K562 (cell line): ENCODE measurements at regions not wholly inside any gene's neighbourhood (a gene's known extent, or its start where the extent isn't known, plus 50 kb on each side); places are given as distances from the start of the nearest gene placed in this dataset.

Experiments used
- ATAC-seq: fragments of 200-7000 bp; cut with Tn5 transposase; 3 replicates; pipeline ENCODE4 v1.9.1; 2020; ENCODE audit warnings: moderate library complexity
- BruUV-seq: library from RNA; stranded (reverse); fragments of 400-500 nt; replicated peaks from 2 replicates; lab custom pipeline; 2021; lab: Mats Ljungman, UMichigan
- CTCF ChIA-PET: fragments of 300-600 bp; formaldehyde crosslinking; extraction: SDS; loops from one replicate; lab custom pipeline; 2021; ENCODE audit warnings: low intra/inter-chr PET ratio; lab: Yijun Ruan, JAX
- POLR2A ChIA-PET: fragments of 300-600, 350-650 bp; sonication (Branson Sonifier 250); formaldehyde crosslinking; extraction: SDS; loops from one replicate; lab custom pipeline; 2021; ENCODE audit warnings: antibody characterized with exemption, inconsistent platforms; lab: Yijun Ruan, JAX
- DNase-seq, 4 experiments: peaks; one replicate each; pipeline versions ENCODE4 v3.0.0 to v3.0.0-alpha.2; 2011 to 2018; ENCODE audit warnings: low spot score in 3 of 4, mixed read lengths in 3 of 4; ENCODE audit errors: extremely low read depth in 1 of 4
- FAIRE-seq: peaks from 2 replicates; lab custom pipeline; 2011; peaks lifted over from hg19 to GRCh38; lab: Jason Lieb, UNC
- H2AFZ ChIP-seq: 2 replicates; pipeline ENCODE4 v1.6.0; 2011; ENCODE audit warnings: low read depth, low read length, control low read depth, inconsistent platforms
- H3K27ac ChIP-seq: fragments of 200-600 bp; 3 replicates; pipeline ENCODE4 v1.8.0; 2011; ENCODE audit warnings: low read depth, mild to moderate bottlenecking, control low read depth, inconsistent platforms, low read length, moderate library complexity, mixed read lengths; ENCODE audit errors: extremely low read depth
- H3K27me3 ChIP-seq, 2 experiments: fragments of 300-600 bp in 1 of 2; 2 replicates in 1 of 2; 3 replicates in 1 of 2; pipeline versions ENCODE4 v1.6.0 to v1.8.0; 2011; ENCODE audit warnings: inconsistent platforms in 2 of 2, low read length in 2 of 2, mild to moderate bottlenecking in 1 of 2, mixed read lengths in 1 of 2, moderate library complexity in 1 of 2; ENCODE audit not compliant: control insufficient read depth in 2 of 2, insufficient read depth in 2 of 2
- H3K36me3 ChIP-seq: fragments of 300-600 bp; 3 replicates; pipeline ENCODE4 v1.8.0; 2011; ENCODE audit warnings: mild to moderate bottlenecking, low read length, inconsistent platforms; ENCODE audit not compliant: control insufficient read depth, insufficient read depth
- H3K4me1 ChIP-seq, 2 experiments: fragments of 200-600 bp in 1 of 2; replicated peaks in 1 of 2; 2 replicates in 1 of 2; 3 replicates in 1 of 2; pipeline versions ENCODE4 v1.5.1 to v1.8.0; 2011; ENCODE audit warnings: inconsistent platforms in 2 of 2, low read length in 2 of 2, mild to moderate bottlenecking in 1 of 2, mixed read lengths in 1 of 2, moderate library complexity in 1 of 2; ENCODE audit not compliant: control insufficient read depth in 2 of 2, insufficient read depth in 2 of 2
- H3K4me2 ChIP-seq: 2 replicates; pipeline ENCODE4 v1.6.1; 2011; ENCODE audit warnings: low read length, control low read depth, inconsistent platforms, mixed read lengths; ENCODE audit not compliant: insufficient read depth
- H3K4me3 ChIP-seq: fragments of 200-600 bp; sonication (generic), shearing (Covaris generic); 2 replicates; pipeline ENCODE4 v1.5.1; 2016; ENCODE audit warnings: control low read depth, inconsistent platforms
- H3K79me2 ChIP-seq: fragments of 200-600 bp; 3 replicates; pipeline ENCODE4 v1.8.0; 2011; ENCODE audit warnings: low read length, inconsistent platforms; ENCODE audit not compliant: control insufficient read depth, insufficient read depth
- H3K9ac ChIP-seq, 2 experiments: 2 replicates each; pipeline versions ENCODE4 v1.6.0 to v1.6.1; 2011; ENCODE audit warnings: low read depth in 2 of 2, low read length in 2 of 2, control low read depth in 1 of 2, inconsistent platforms in 1 of 2, mild to moderate bottlenecking in 1 of 2, mixed read lengths in 1 of 2; ENCODE audit not compliant: insufficient read depth in 1 of 2
- H3K9me1 ChIP-seq: one replicate; pipeline ENCODE4 v1.6.0; 2011; ENCODE audit warnings: inconsistent platforms, mild to moderate bottlenecking, low read length, moderate library complexity; ENCODE audit not compliant: control insufficient read depth, insufficient read depth
- H3K9me3 ChIP-seq: replicated peaks from 2 replicates; pipeline ENCODE4 v1.5.1; 2011; ENCODE audit warnings: low read depth, low read length, inconsistent platforms; ENCODE audit not compliant: control insufficient read depth, insufficient read depth
- H4K20me1 ChIP-seq: replicated peaks from 2 replicates; pipeline ENCODE4 v1.6.1; 2011; ENCODE audit warnings: low read length, inconsistent platforms, mixed read lengths; ENCODE audit not compliant: control insufficient read depth, insufficient read depth
- CHD4 ChIP-seq: fragments of 200-600 bp; sonication (generic); IDR thresholded peaks from 3 replicates; pipeline ENCODE4 v1.6.1; 2012; ENCODE audit warnings: low read depth, mild to moderate bottlenecking, mixed read lengths, low read length, inconsistent platforms; ENCODE audit not compliant: insufficient read depth, insufficient replicate concordance, poor library complexity, severe bottlenecking
- EP300 ChIP-seq: IDR thresholded peaks from 2 replicates; pipeline ENCODE4 v1.6.1; 2012; ENCODE audit warnings: low read length, improper control_type of control experiment
- RBBP5 ChIP-seq: fragments of 200-600 bp; sonication (generic); IDR thresholded peaks from 2 replicates; pipeline ENCODE4 v1.6.1; 2012; ENCODE audit warnings: borderline replicate concordance, mild to moderate bottlenecking, low read length, control low read depth, inconsistent platforms; ENCODE audit not compliant: insufficient read depth, poor library complexity, severe bottlenecking
- THRA ChIP-seq: fragments of 450-650 bp; IDR thresholded peaks from 2 replicates; pipeline ENCODE4 v1.6.1; 2017; ENCODE audit warnings: mild to moderate bottlenecking, moderate library complexity
- ZNF232 ChIP-seq: sonication (generic); formaldehyde crosslinking; IDR thresholded peaks from 2 replicates; pipeline ENCODE4 v1.8.0; 2022; ENCODE audit warnings: mild to moderate bottlenecking, missing genetic modification reagents
- WGBS: fragments of 100-300 bp; shearing (Covaris generic); methylation state at CpG from one replicate; pipeline ENCODE4 v1.1.6; 2016; ENCODE audit warnings: low coverage, mixed read lengths; ENCODE audit not compliant: insufficient coverage; ENCODE audit errors: missing lambda C conversion rate; 5-methylcytosine and 5-hydroxymethylcytosine counted together
- in situ Hi-C: fragments of 300-500 bp; cut with MboI; formaldehyde crosslinking; loops from 4 replicates; pipeline ENCODE4 v1.15.0; 2018; ENCODE audit warnings: inconsistent platforms, mixed read lengths
- intact Hi-C: fragments of 100-400 bp; cut with micrococcal nuclease; formaldehyde crosslinking; loops from 2 replicates; pipeline ENCODE4 v1.14.2; 2022

GRCh38 chr12:58741226-58741625 lies 179.1 kb downstream of the LRIG3 start:
- Histone ChIP-seq H3K79me2 (no peaks in the 10 kb centered on the region), H4K20me1 (no peaks in the 10 kb centered on the region), H3K9me3 (no peaks in the 10 kb centered on the region), H3K27me3 (no peaks in the 10 kb centered on the region), H3K36me3 (no peaks in the 10 kb centered on the region), H3K4me2 (no peak overlapping the region), H3K4me1 (no peaks in the 10 kb centered on the region), H3K4me3 (no peak overlapping the region), H2AFZ (no peak overlapping the region), H3K9ac (no peak overlapping the region), H3K9me1 (no peaks in the 10 kb centered on the region), H3K27ac (no peak overlapping the region)
- 0% methylated on average over 2 of the region's 2 CpGs for WGBS
- intact Hi-C loops = no loop called here
- no peak for FAIRE-seq
- in situ Hi-C loops = no loop called here
- no peak for DNase-seq
- ChIA-PET CTCF (no interaction called here), POLR2A (no interaction called here)
- TF ChIP-seq RBBP5 (no peak), EP300 (no peak), THRA (no peak), ZNF232 (CRISPR knock-in tag) (no peak), CHD4 (no peak)
- no peak for ATAC-seq
- no TSS peak for BruUV-seq
